PC-3 (cell line): ENCODE measurements at regions not wholly inside any gene's neighbourhood (a gene's known extent, or its start where the extent isn't known, plus 50 kb on each side); places are given as distances from the start of the nearest gene placed in this dataset.
A peak's percentile ranks its signal among the peaks of the same experiment; 100 is the strongest.

Source experiments
- ATAC-seq: fragments of 200-7000 bp; cut with Tn5 transposase; 2 replicates; pipeline ENCODE4 v1.9.1; 2020; ENCODE audit warnings: mild to moderate bottlenecking, moderate library complexity
- BruUV-seq: library from RNA; stranded (reverse); fragments of 400-500 nt; replicated peaks from 2 replicates; lab custom pipeline; 2021; lab: Mats Ljungman, UMichigan
- CTCF ChIA-PET: fragments of 300-600 bp; sonication (Branson Sonifier 250); formaldehyde crosslinking; loops from one replicate; lab custom pipeline; 2022; ENCODE audit warnings: antibody characterized with exemption; lab: Charles Lee
- POLR2A ChIA-PET: fragments of 300-600 bp; sonication (Branson Sonifier 250); formaldehyde crosslinking; loops from one replicate; lab custom pipeline; 2022; ENCODE audit warnings: antibody characterized with exemption; ENCODE audit not compliant: unreplicated experiment; lab: Charles Lee
- DNase-seq: peaks from one replicate; pipeline ENCODE4 v3.0.0-alpha.2; 2015
- H2AFZ ChIP-seq: fragments of 300-600 bp; sonication (generic); 2 replicates; pipeline ENCODE4 v1.6.0; 2016; ENCODE audit warnings: antibody characterized with exemption, low read length
- H3F3A ChIP-seq: fragments of 300-600 bp; sonication (generic); one replicate; pipeline ENCODE4 v1.6.0; 2017; ENCODE audit warnings: antibody characterized with exemption, low read length, control low read depth, mild to moderate bottlenecking; ENCODE audit not compliant: unreplicated experiment
- H3K27ac ChIP-seq: fragments of 300-600 bp; sonication (generic); 2 replicates; pipeline ENCODE4 v1.5.1; 2016; ENCODE audit warnings: mild to moderate bottlenecking, low read length
- H3K27me3 ChIP-seq: fragments of 300-600 bp; sonication (generic); 2 replicates; pipeline ENCODE4 v1.6.1; 2016; ENCODE audit warnings: low read length, mixed read lengths
- H3K36me3 ChIP-seq: fragments of 300-600 bp; sonication (generic); 2 replicates; pipeline ENCODE4 v1.6.1; 2016; ENCODE audit warnings: low read depth, mixed run types, low read length, mixed read lengths
- H3K4me1 ChIP-seq: fragments of 300-600 bp; sonication (generic); 2 replicates; pipeline ENCODE4 v1.5.1; 2016; ENCODE audit warnings: low read length; ENCODE audit not compliant: insufficient read depth
- H3K4me2 ChIP-seq: fragments of 300-600 bp; sonication (generic); 2 replicates; pipeline ENCODE4 v1.6.0; 2016; ENCODE audit warnings: low read length
- H3K4me3 ChIP-seq: fragments of 300-600 bp; sonication (generic); 2 replicates; pipeline ENCODE4 v1.5.1; 2016; ENCODE audit warnings: mild to moderate bottlenecking, low read length, mixed read lengths
- H3K79me2 ChIP-seq: fragments of 300-600 bp; sonication (generic); 2 replicates; pipeline ENCODE4 v1.6.1; 2017; ENCODE audit warnings: low read length, mixed read lengths
- H3K9ac ChIP-seq: fragments of 300-600 bp; sonication (generic); 2 replicates; pipeline ENCODE4 v1.6.0; 2016; ENCODE audit warnings: mild to moderate bottlenecking, low read length
- H3K9me2 ChIP-seq: fragments of 300-600 bp; sonication (generic); replicated peaks from 2 replicates; pipeline ENCODE4 v1.6.1; 2016; ENCODE audit warnings: mixed run types, low read length, mixed read lengths
- H3K9me3 ChIP-seq: fragments of 300-600 bp; sonication (generic); 2 replicates; pipeline ENCODE4 v1.6.1; 2016; ENCODE audit warnings: low read length, mixed read lengths
- H4K20me1 ChIP-seq: fragments of 300-600 bp; sonication (generic); 2 replicates; pipeline ENCODE4 v1.6.1; 2016; ENCODE audit warnings: low read length, mixed read lengths
- CTCF ChIP-seq: fragments of 300-600 bp; sonication (generic); conservative IDR thresholded peaks from 2 replicates; pipeline ENCODE4 v1.5.1; 2017; ENCODE audit warnings: antibody characterized with exemption, low read depth, mild to moderate bottlenecking, low read length
- EZH2 ChIP-seq: fragments of 300-600 bp; sonication (generic); IDR thresholded peaks from one replicate; pipeline ENCODE4 v1.6.1; 2017; ENCODE audit warnings: antibody characterized with exemption, mild to moderate bottlenecking, low read length; ENCODE audit not compliant: unreplicated experiment
- EZH2phosphoT487 ChIP-seq: fragments of 300-600 bp; sonication (generic); IDR thresholded peaks from 2 replicates; pipeline ENCODE4 v1.6.1; 2018; ENCODE audit warnings: mild to moderate bottlenecking, antibody characterized with exemption, low read length, borderline replicate concordance
- intact Hi-C: fragments of 100-400 bp; cut with micrococcal nuclease; formaldehyde crosslinking; loops from 2 replicates; pipeline ENCODE4 v1.9.0; 2023

- H3K4me2 ChIP-seq: no peak overlapping the region
- no peaks in the 10 kb centered on the region for H3K27me3 ChIP-seq
- no peak for ATAC-seq
- no TSS peak for BruUV-seq
- H3K9me2 ChIP-seq: no peaks in the 10 kb centered on the region
- no peak for TF ChIP-seq EZH2
- H3K9ac ChIP-seq: no peak overlapping the region
- intact Hi-C loops: no loop called here
- H2AFZ ChIP-seq: no peak overlapping the region
- H4K20me1 ChIP-seq: no peaks in the 10 kb centered on the region
- H3K9me3 ChIP-seq: no peaks in the 10 kb centered on the region
- no peaks in the 10 kb centered on the region for H3F3A ChIP-seq
- H3K79me2 ChIP-seq: no peaks in the 10 kb centered on the region
- DNase-seq: no peak
- CTCF ChIA-PET: interaction anchor here (1.0 kb wide), 1 partner anchor 580 kb away, joined by 4 read pairs; no protein-coding TSS in a partner anchor
- POLR2A ChIA-PET: interaction anchor here (0.6 kb wide), 1 partner anchor 273 kb away, joined by 3 read pairs; no protein-coding TSS in a partner anchor
- H3K36me3 ChIP-seq: no peaks in the 10 kb centered on the region
- no peaks in the 10 kb centered on the region for H3K4me1 ChIP-seq
- no peak overlapping the region for H3K4me3 ChIP-seq
- no peak overlapping the region for H3K27ac ChIP-seq
Measured at GRCh38 chr5:30620481-30621085, 572.9 kb upstream of the CDH6 start.

GRCh38 chr5:30608501-30608900, 585.0 kb upstream of the CDH6 start:
- H3K9ac ChIP-seq: no peak overlapping the region
- H3K27ac ChIP-seq: no peak overlapping the region
- ChIA-PET POLR2A (no interaction called here), CTCF (no interaction called here)
- intact Hi-C loops: no loop called here
- H3K36me3 ChIP-seq: no peaks in the 10 kb centered on the region
- ATAC-seq: no peak
- H4K20me1 ChIP-seq: no peaks in the 10 kb centered on the region
- no peak for TF ChIP-seq EZH2phosphoT487
- TF ChIP-seq CTCF: no peak
- TF ChIP-seq EZH2: no peak
- no peaks in the 10 kb centered on the region for H3K9me3 ChIP-seq
- H3F3A ChIP-seq: no peaks in the 10 kb centered on the region
- H3K4me2 ChIP-seq: no peak overlapping the region
- no peaks in the 10 kb centered on the region for H3K27me3 ChIP-seq
- no peak for DNase-seq
- BruUV-seq: no TSS peak
- no peaks in the 10 kb centered on the region for H3K4me1 ChIP-seq
- H3K4me3 ChIP-seq: no peak overlapping the region
- no peaks in the 10 kb centered on the region for H3K9me2 ChIP-seq
- H2AFZ ChIP-seq: no peak overlapping the region
- H3K79me2 ChIP-seq: no peaks in the 10 kb centered on the region

- Histone ChIP-seq H3K36me3 (no peaks in the 10 kb centered on the region), H3K27ac (no peak overlapping the region), H3K4me3 (no peak overlapping the region), H3K4me2 (no peak overlapping the region), H3K9me2 (no peaks in the 10 kb centered on the region), H3K79me2 (no peaks in the 10 kb centered on the region), H3K9me3 (no peaks in the 10 kb centered on the region), H3K9ac (no peak overlapping the region), H4K20me1 (no peaks in the 10 kb centered on the region), H3F3A (no peaks in the 10 kb centered on the region), H3K27me3 (no peaks in the 10 kb centered on the region), H3K4me1 (no peaks in the 10 kb centered on the region), H2AFZ (no peak overlapping the region)
- intact Hi-C loops: no loop called here
- no TSS peak for BruUV-seq
- TF ChIP-seq EZH2 (no peak), EZH2phosphoT487 (no peak), CTCF (no peak)
- ChIA-PET POLR2A (no interaction called here), CTCF (no interaction called here)
- DNase-seq (peak; percentile 19), ATAC-seq (peak; percentile 63)
Measured at GRCh38 chr5:30607301-30607894, 586.1 kb upstream of the CDH6 start.
